ENCODE measurements at regions not wholly inside any gene's neighbourhood (a gene's known extent, or its start where the extent isn't known, plus 50 kb on each side); places are given as distances from the start of the nearest gene placed in this dataset.
"Not testable (repeated sequence)": the region's sequence is repeated elsewhere in the genome, so short reads cannot be mapped to it uniquely, and the experiment has no call there.

GRCh38 chr9:99663856-99664255 lies 157.8 kb upstream of the NR4A3 start:
- DNase-seq (ENCODE audit: extremely low spot score): no peak
- ChIA-PET POLR2A (no interaction called here), CTCF (no interaction called here)
- TF ChIP-seq CTCF (IDR thresholded peaks at IDR 0.05; ENCODE audit: control extremely low read depth, extremely low read depth, low read depth, missing control alignments): no peak

GRCh38 chr9:99666571-99666970 lies 155.1 kb upstream of the NR4A3 start:
- TF ChIP-seq CTCF (IDR thresholded peaks at IDR 0.05; ENCODE audit: control extremely low read depth, extremely low read depth, low read depth, missing control alignments): no peak
- DNase-seq (ENCODE audit: extremely low spot score): no peak
- ChIA-PET CTCF (interaction anchor here (2.2 kb wide), 1 partner anchor 12 kb away, joined by 6 read pairs; no protein-coding TSS in a partner anchor), POLR2A (no interaction called here)

- CTCF ChIA-PET; DNase-seq (ENCODE audit: extremely low spot score); POLR2A ChIA-PET: not testable (repeated sequence)
Measured at GRCh38 chr9:99670886-99671285, 150.8 kb upstream of the NR4A3 start.

GRCh38 chr9:99677281-99677680 lies 144.4 kb upstream of the NR4A3 start:
- no peak for DNase-seq (ENCODE audit: extremely low spot score)
- CTCF ChIA-PET: interaction anchor here (2.1 kb wide), 1 partner anchor 12 kb away, joined by 6 read pairs; no protein-coding TSS in a partner anchor
- POLR2A ChIA-PET: no interaction called here

GRCh38 chr9:99678566-99678965 lies 143.1 kb upstream of the NR4A3 start:
- no peak for DNase-seq (ENCODE audit: extremely low spot score)
- ChIA-PET POLR2A (no interaction called here), CTCF (interaction anchor here (1.2 to 2.1 kb wide), 2 partner anchors 13 to 413 kb away, joined by 3 to 6 read pairs; no protein-coding TSS in a partner anchor)
- TF ChIP-seq CTCF (IDR thresholded peaks at IDR 0.05; ENCODE audit: control extremely low read depth, extremely low read depth, low read depth, missing control alignments): no peak

More at GRCh38 chr9:99677281-99677680, 144.4 kb upstream of the NR4A3 start:
- TF ChIP-seq CTCF (IDR thresholded peaks at IDR 0.05; ENCODE audit: control extremely low read depth, extremely low read depth, low read depth, missing control alignments): no peak

- POLR2A ChIA-PET: no interaction called here
- DNase-seq (ENCODE audit: extremely low spot score): no peak
- CTCF ChIA-PET: interaction anchor here (1.9 to 2.2 kb wide), 2 partner anchors 13 to 24 kb away, joined by 4 to 7 read pairs; no protein-coding TSS in a partner anchor
- no peak for TF ChIP-seq CTCF (IDR thresholded peaks at IDR 0.05; ENCODE audit: control extremely low read depth, extremely low read depth, low read depth, missing control alignments)
Measured at GRCh38 chr9:99680191-99680590, 141.5 kb upstream of the NR4A3 start.

GRCh38 chr9:99681113-99681512 lies 140.6 kb upstream of the NR4A3 start:
- ChIA-PET CTCF (interaction anchor here (1.4 to 2.2 kb wide), 3 partner anchors 12 to 65 kb away, joined by 3 to 7 read pairs (median 4); no protein-coding TSS in a partner anchor), POLR2A (no interaction called here)
- TF ChIP-seq CTCF (IDR thresholded peaks at IDR 0.05; ENCODE audit: control extremely low read depth, extremely low read depth, low read depth, missing control alignments): no peak

More at GRCh38 chr9:99681113-99681512, 140.6 kb upstream of the NR4A3 start:
- no peak for DNase-seq (ENCODE audit: extremely low spot score)
